ENCODE measurements at regions not wholly inside any gene's neighbourhood (a gene's known extent, or its start where the extent isn't known, plus 50 kb on each side); places are given as distances from the start of the nearest gene placed in this dataset.

DNA sequence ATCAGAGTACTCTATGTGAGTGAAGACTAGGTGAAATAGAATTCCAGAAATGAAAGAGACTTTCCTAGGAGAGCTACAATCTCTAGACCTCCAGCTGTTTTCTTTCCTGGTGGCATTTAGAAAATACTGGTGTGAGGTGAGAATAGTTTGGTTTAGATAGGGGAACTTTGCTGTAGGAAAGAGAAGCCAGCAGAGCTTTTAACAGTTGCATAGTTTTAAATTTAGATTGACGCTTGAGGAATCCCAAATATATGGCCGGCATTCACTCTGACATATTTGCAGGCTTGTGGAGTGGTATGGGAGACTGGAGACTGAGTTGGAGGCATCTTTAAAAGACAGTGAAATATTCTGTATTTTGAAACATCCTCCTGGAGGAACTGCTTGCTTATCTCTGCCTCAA is 94.3 kb upstream of the ETV1 start:
- Histone ChIP-seq H3K36me3 (ENCODE audit: control insufficient read depth, insufficient read depth, low read length) (no peaks in the 10 kb centered on the region), H3K9me3 (ENCODE audit: control insufficient read depth, insufficient read depth, low read depth, low read length) (peaks cover 22% of the 10 kb centered on the region), H3K27ac (ENCODE audit: low read length) (no peak overlapping the region), H3K27me3 (ENCODE audit: control insufficient read depth, insufficient read depth, low read length) (no peaks in the 10 kb centered on the region), H3K4me1 (ENCODE audit: control insufficient read depth, insufficient read depth, low read length) (no peaks in the 10 kb centered on the region), H3K4me3 (ENCODE audit: low read depth in 2 of 2, low read length in 2 of 2) (no peak overlapping the region)
- BruUV-seq (replicated peaks), result no TSS peak
- in situ Hi-C loops (cut with HindIII; ENCODE audit: low pct_unique_long_range_greater_than_20kb, low sequenced_read_pairs), result no loop called here
- DNase-seq (ENCODE audit: low read depth, low spot score) (no peak), ATAC-seq (no peak)
- intact Hi-C loops (cut with micrococcal nuclease; ENCODE audit: unreplicated experiment), result no loop called here
- TF ChIP-seq, protein P1, sequence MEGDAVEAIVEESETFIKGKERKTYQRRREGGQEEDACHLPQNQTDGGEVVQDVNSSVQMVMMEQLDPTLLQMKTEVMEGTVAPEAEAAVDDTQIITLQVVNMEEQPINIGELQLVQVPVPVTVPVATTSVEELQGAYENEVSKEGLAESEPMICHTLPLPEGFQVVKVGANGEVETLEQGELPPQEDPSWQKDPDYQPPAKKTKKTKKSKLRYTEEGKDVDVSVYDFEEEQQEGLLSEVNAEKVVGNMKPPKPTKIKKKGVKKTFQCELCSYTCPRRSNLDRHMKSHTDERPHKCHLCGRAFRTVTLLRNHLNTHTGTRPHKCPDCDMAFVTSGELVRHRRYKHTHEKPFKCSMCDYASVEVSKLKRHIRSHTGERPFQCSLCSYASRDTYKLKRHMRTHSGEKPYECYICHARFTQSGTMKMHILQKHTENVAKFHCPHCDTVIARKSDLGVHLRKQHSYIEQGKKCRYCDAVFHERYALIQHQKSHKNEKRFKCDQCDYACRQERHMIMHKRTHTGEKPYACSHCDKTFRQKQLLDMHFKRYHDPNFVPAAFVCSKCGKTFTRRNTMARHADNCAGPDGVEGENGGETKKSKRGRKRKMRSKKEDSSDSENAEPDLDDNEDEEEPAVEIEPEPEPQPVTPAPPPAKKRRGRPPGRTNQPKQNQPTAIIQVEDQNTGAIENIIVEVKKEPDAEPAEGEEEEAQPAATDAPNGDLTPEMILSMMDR (IDR thresholded peaks at IDR 0.05), result no peak
- TF ChIP-seq POLR2AphosphoS5 (IDR thresholded peaks at IDR 0.05; ENCODE audit: low read depth, low read length) (no peak), TCF7L2 (IDR thresholded peaks at IDR 0.05; ENCODE audit: low read depth, low read length) (no peak), SIN3A (IDR thresholded peaks at IDR 0.05; ENCODE audit: borderline replicate concordance, insufficient read depth, low read depth, low read length) (no peak)
- TF ChIP-seq, protein P2, sequence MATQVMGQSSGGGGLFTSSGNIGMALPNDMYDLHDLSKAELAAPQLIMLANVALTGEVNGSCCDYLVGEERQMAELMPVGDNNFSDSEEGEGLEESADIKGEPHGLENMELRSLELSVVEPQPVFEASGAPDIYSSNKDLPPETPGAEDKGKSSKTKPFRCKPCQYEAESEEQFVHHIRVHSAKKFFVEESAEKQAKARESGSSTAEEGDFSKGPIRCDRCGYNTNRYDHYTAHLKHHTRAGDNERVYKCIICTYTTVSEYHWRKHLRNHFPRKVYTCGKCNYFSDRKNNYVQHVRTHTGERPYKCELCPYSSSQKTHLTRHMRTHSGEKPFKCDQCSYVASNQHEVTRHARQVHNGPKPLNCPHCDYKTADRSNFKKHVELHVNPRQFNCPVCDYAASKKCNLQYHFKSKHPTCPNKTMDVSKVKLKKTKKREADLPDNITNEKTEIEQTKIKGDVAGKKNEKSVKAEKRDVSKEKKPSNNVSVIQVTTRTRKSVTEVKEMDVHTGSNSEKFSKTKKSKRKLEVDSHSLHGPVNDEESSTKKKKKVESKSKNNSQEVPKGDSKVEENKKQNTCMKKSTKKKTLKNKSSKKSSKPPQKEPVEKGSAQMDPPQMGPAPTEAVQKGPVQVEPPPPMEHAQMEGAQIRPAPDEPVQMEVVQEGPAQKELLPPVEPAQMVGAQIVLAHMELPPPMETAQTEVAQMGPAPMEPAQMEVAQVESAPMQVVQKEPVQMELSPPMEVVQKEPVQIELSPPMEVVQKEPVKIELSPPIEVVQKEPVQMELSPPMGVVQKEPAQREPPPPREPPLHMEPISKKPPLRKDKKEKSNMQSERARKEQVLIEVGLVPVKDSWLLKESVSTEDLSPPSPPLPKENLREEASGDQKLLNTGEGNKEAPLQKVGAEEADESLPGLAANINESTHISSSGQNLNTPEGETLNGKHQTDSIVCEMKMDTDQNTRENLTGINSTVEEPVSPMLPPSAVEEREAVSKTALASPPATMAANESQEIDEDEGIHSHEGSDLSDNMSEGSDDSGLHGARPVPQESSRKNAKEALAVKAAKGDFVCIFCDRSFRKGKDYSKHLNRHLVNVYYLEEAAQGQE (IDR thresholded peaks at IDR 0.05; ENCODE audit: insufficient read depth in 1 of 2, low read depth in 2 of 2, low read length in 1 of 2), result no peak
- ChIA-PET CTCF (no interaction called here), POLR2A (no interaction called here)

DNA sequence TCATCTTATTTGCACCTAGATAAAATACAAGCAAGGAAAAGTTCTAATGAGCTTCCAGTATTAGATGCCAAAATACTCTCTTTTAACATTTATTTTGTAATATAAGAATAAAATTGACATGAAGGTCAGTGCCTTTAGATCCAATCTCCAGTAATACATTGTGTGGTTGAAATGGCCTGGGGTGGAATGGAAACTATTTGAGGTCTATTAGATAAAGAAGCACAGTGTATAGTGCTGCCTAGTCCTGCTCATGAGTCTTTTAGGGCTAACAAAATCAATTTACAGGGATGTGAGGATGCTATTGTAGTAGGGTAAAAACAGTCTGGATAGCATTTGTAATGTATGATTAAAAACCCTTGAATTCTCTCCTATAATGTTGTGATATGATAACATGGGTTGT is 84.5 kb upstream of the ETV1 start:
- BruUV-seq (replicated peaks), result no TSS peak
- no peaks in the 10 kb centered on the region for H3K4me1 ChIP-seq (ENCODE audit: control insufficient read depth, insufficient read depth, low read length)
- TF ChIP-seq POLR2AphosphoS5 (IDR thresholded peaks at IDR 0.05; ENCODE audit: low read depth, low read length), result no peak
- TF ChIP-seq, protein P1 (IDR thresholded peaks at IDR 0.05), result no peak
- no peak for TF ChIP-seq SIN3A (IDR thresholded peaks at IDR 0.05; ENCODE audit: borderline replicate concordance, insufficient read depth, low read depth, low read length)
- TF ChIP-seq, protein P2 (IDR thresholded peaks at IDR 0.05; ENCODE audit: insufficient read depth in 1 of 2, low read depth in 2 of 2, low read length in 1 of 2), result no peak
- no peaks in the 10 kb centered on the region for H3K36me3 ChIP-seq (ENCODE audit: control insufficient read depth, insufficient read depth, low read length)
- POLR2A ChIA-PET, result no interaction called here
- H3K9me3 ChIP-seq (ENCODE audit: control insufficient read depth, insufficient read depth, low read depth, low read length), result no peaks in the 10 kb centered on the region
- ATAC-seq (no peak), DNase-seq (ENCODE audit: low read depth, low spot score) (no peak)
- in situ Hi-C loops (cut with HindIII; ENCODE audit: low pct_unique_long_range_greater_than_20kb, low sequenced_read_pairs), result no loop called here
- H3K27ac ChIP-seq (ENCODE audit: low read length), result no peak overlapping the region
- intact Hi-C loops (cut with micrococcal nuclease; ENCODE audit: unreplicated experiment), result no loop called here
- H3K27me3 ChIP-seq (ENCODE audit: control insufficient read depth, insufficient read depth, low read length), result no peaks in the 10 kb centered on the region
- CTCF ChIA-PET, result no interaction called here
- no peak overlapping the region for H3K4me3 ChIP-seq (ENCODE audit: low read depth in 2 of 2, low read length in 2 of 2)
